GM10266 (cell line): ENCODE measurements at regions not wholly inside any gene's neighbourhood (a gene's known extent, or its start where the extent isn't known, plus 50 kb on each side); places are given as distances from the start of the nearest gene placed in this dataset.
"Not testable (repeated sequence)": the region's sequence is repeated elsewhere in the genome, so short reads cannot be mapped to it uniquely, and the experiment has no call there.

Source experiments
- DNase-seq: peaks from one replicate; pipeline ENCODE4 v3.0.0; 2012; ENCODE audit errors: extremely low spot score
- CTCF ChIP-seq: IDR thresholded peaks from 2 replicates; pipeline ENCODE4 v1.5.1; 2012; ENCODE audit warnings: mild to moderate bottlenecking, low read depth; ENCODE audit not compliant: control insufficient read depth, insufficient read depth; ENCODE audit errors: missing control alignments

GRCh38 chr5:53733853-53734252 lies 173.4 kb downstream of the NDUFS4 start:
- DNase-seq = no peak
- no peak for TF ChIP-seq CTCF

GRCh38 chr5:53738105-53738504 lies 177.7 kb downstream of the NDUFS4 start:
- DNase-seq = no peak
- TF ChIP-seq CTCF = no peak

- no peak for TF ChIP-seq CTCF
Measured at GRCh38 chr5:53739111-53739510, 178.7 kb downstream of the NDUFS4 start.

DNA sequence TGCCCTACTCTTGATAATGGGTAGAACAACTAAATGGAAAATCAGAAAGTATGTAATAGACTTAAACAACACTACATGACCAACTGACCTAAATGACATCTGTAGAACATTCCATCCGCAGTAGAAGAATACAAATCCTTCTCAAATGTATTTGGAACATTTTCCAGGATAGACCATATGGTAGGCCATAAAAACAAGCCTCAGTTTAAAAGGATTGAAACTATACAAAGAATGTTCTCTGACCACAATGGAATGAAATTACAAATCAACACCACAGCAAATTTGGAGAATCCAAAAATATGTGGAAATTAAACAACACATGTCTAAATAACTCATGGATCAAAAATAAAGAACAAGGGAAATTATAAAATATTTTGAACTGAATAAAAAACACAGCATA lies 189.2 kb downstream of the NDUFS4 start:
- no peak for TF ChIP-seq CTCF
- no peak for DNase-seq

More at GRCh38 chr5:53739111-53739510, 178.7 kb downstream of the NDUFS4 start:
- DNase-seq = no peak

GRCh38 chr5:53752282-53752681 lies 191.8 kb downstream of the NDUFS4 start:
- DNase-seq = not testable (repeated sequence)

- no peak for DNase-seq
- no peak for TF ChIP-seq CTCF
Measured at GRCh38 chr5:53766673-53767072, 206.2 kb downstream of the NDUFS4 start.

- no peak for TF ChIP-seq CTCF
- no peak for DNase-seq
Measured at GRCh38 chr5:53777864-53778618, 217.6 kb downstream of the NDUFS4 start.
